ENCODE measurements at regions not wholly inside any gene's neighbourhood (a gene's known extent, or its start where the extent isn't known, plus 50 kb on each side); places are given as distances from the start of the nearest gene placed in this dataset.
"Not testable (repeated sequence)": the region's sequence is repeated elsewhere in the genome, so short reads cannot be mapped to it uniquely, and the experiment has no call there.

- H2AFZ ChIP-seq (ENCODE audit: low read depth, low read length), result no peak overlapping the region
- no peak overlapping the region for H3K27ac ChIP-seq (ENCODE audit: low read length)
- no peaks in the 10 kb centered on the region for H3F3A ChIP-seq (ENCODE audit: insufficient read depth, low read length, poor library complexity, severe bottlenecking)
- no peaks in the 10 kb centered on the region for H3K27me3 ChIP-seq (ENCODE audit: insufficient read depth, low read depth, low read length)
- no peaks in the 10 kb centered on the region for H3K9me2 ChIP-seq (ENCODE audit: insufficient read depth, low read length)
- no peak for TF ChIP-seq POLR2AphosphoS5 (IDR thresholded peaks at IDR 0.05)
- no peak for TF ChIP-seq REST (IDR thresholded peaks at IDR 0.05; ENCODE audit: borderline replicate concordance)
- no peak for TF ChIP-seq TAF1 (IDR thresholded peaks at IDR 0.05; ENCODE audit: low read depth)
- TF ChIP-seq RAD21 (conservative IDR thresholded peaks at IDR 0.05), result no peak
- no peak for TF ChIP-seq EZH2 (IDR thresholded peaks at IDR 0.05; ENCODE audit: borderline replicate concordance, insufficient read depth, low read length, poor library complexity, severe bottlenecking)
- no peak for TF ChIP-seq CTCF (IDR thresholded peaks at IDR 0.05; ENCODE audit: poor library complexity, severe bottlenecking)
- no peak for TF ChIP-seq EP300 (conservative IDR thresholded peaks at IDR 0.05; ENCODE audit: poor library complexity, severe bottlenecking)
- TF ChIP-seq SMC3 (conservative IDR thresholded peaks at IDR 0.05; ENCODE audit: poor library complexity), result no peak
- TF ChIP-seq MXI1 (conservative IDR thresholded peaks at IDR 0.05; ENCODE audit: poor library complexity, severe bottlenecking), result no peak
- no peak overlapping the region for H3K9ac ChIP-seq (ENCODE audit: low read length)
- H3K4me2 ChIP-seq (ENCODE audit: low read length), result no peak overlapping the region
- H3K79me2 ChIP-seq (replicated peaks; ENCODE audit: insufficient read depth, low read length), result no peaks in the 10 kb centered on the region
- no peaks in the 10 kb centered on the region for H3K9me3 ChIP-seq (ENCODE audit: low read length)
- H3K4me3 ChIP-seq (ENCODE audit: low read length), result no peak overlapping the region
- H3K36me3 ChIP-seq (ENCODE audit: insufficient read depth, low read length), result no peaks in the 10 kb centered on the region
- no peaks in the 10 kb centered on the region for H4K20me1 ChIP-seq (ENCODE audit: insufficient read depth)
Measured at GRCh38 chr6:102812242-102812641, 1418.7 kb downstream of the GRIK2 start.

GRCh38 chr6:102808944-102809505, 1415.5 kb downstream of the GRIK2 start:
- not testable (repeated sequence) for H3K4me3 ChIP-seq (ENCODE audit: low read length); H3K79me2 ChIP-seq (replicated peaks; ENCODE audit: insufficient read depth, low read length); H3K9ac ChIP-seq (ENCODE audit: low read length); H4K20me1 ChIP-seq (ENCODE audit: insufficient read depth); H3K9me3 ChIP-seq (ENCODE audit: low read length); H3K9me2 ChIP-seq (ENCODE audit: insufficient read depth, low read length); H3K36me3 ChIP-seq (ENCODE audit: insufficient read depth, low read length); H2AFZ ChIP-seq (ENCODE audit: low read depth, low read length); H3K27ac ChIP-seq (ENCODE audit: low read length); H3K27me3 ChIP-seq (ENCODE audit: insufficient read depth, low read depth, low read length); H3F3A ChIP-seq (ENCODE audit: insufficient read depth, low read length, poor library complexity, severe bottlenecking); H3K4me2 ChIP-seq (ENCODE audit: low read length)

- H3K9me2 ChIP-seq (ENCODE audit: insufficient read depth, low read length), result no peaks in the 10 kb centered on the region
- H3K27ac ChIP-seq (ENCODE audit: low read length), result no peak overlapping the region
- no peaks in the 10 kb centered on the region for H3K27me3 ChIP-seq (ENCODE audit: insufficient read depth, low read depth, low read length)
- H3K36me3 ChIP-seq (ENCODE audit: insufficient read depth, low read length), result no peaks in the 10 kb centered on the region
- H4K20me1 ChIP-seq (ENCODE audit: insufficient read depth), result no peaks in the 10 kb centered on the region
- no peak overlapping the region for H2AFZ ChIP-seq (ENCODE audit: low read depth, low read length)
- H3F3A ChIP-seq (ENCODE audit: insufficient read depth, low read length, poor library complexity, severe bottlenecking), result no peaks in the 10 kb centered on the region
- H3K79me2 ChIP-seq (replicated peaks; ENCODE audit: insufficient read depth, low read length), result no peaks in the 10 kb centered on the region
- H3K4me3 ChIP-seq (ENCODE audit: low read length), result no peak overlapping the region
- H3K4me2 ChIP-seq (ENCODE audit: low read length), result no peak overlapping the region
- TF ChIP-seq POLR2AphosphoS5 (IDR thresholded peaks at IDR 0.05) (no peak), MXI1 (conservative IDR thresholded peaks at IDR 0.05; ENCODE audit: poor library complexity, severe bottlenecking) (no peak), RAD21 (conservative IDR thresholded peaks at IDR 0.05) (no peak), TAF1 (IDR thresholded peaks at IDR 0.05; ENCODE audit: low read depth) (no peak), EZH2 (IDR thresholded peaks at IDR 0.05; ENCODE audit: borderline replicate concordance, insufficient read depth, low read length, poor library complexity, severe bottlenecking) (no peak), REST (IDR thresholded peaks at IDR 0.05; ENCODE audit: borderline replicate concordance) (no peak), EP300 (conservative IDR thresholded peaks at IDR 0.05; ENCODE audit: poor library complexity, severe bottlenecking) (no peak), CTCF (IDR thresholded peaks at IDR 0.05; ENCODE audit: poor library complexity, severe bottlenecking) (no peak), SMC3 (conservative IDR thresholded peaks at IDR 0.05; ENCODE audit: poor library complexity) (no peak)
- H3K9ac ChIP-seq (ENCODE audit: low read length), result no peak overlapping the region
- H3K9me3 ChIP-seq (ENCODE audit: low read length), result no peaks in the 10 kb centered on the region
Measured at GRCh38 chr6:102799051-102799450, 1405.5 kb downstream of the GRIK2 start.
